GM23248 (cell line): ENCODE measurements at regions not wholly inside any gene's neighbourhood (a gene's known extent, or its start where the extent isn't known, plus 50 kb on each side); places are given as distances from the start of the nearest gene placed in this dataset.

ENCODE experiments used
- EZH2 ChIP-seq: fragments of 200-600 bp; sonication (generic); IDR thresholded peaks from 2 replicates; pipeline ENCODE4 v1.6.1; 2018; ENCODE audit warnings: antibody characterized with exemption, mild to moderate bottlenecking; ENCODE audit not compliant: insufficient read depth, poor library complexity, severe bottlenecking
- EZH2phosphoT487 ChIP-seq: fragments of 200-600 bp; sonication (generic); IDR thresholded peaks from 2 replicates; pipeline ENCODE4 v1.6.1; 2018; ENCODE audit warnings: antibody characterized with exemption, moderate library complexity, mild to moderate bottlenecking, low read depth; ENCODE audit not compliant: insufficient read depth

- TF ChIP-seq EZH2phosphoT487, result no peak
- no peak for TF ChIP-seq EZH2
Observed at GRCh38 chr5:155836089-155836803, 490.7 kb upstream of the SGCD start.
